ENCODE measurements at regions not wholly inside any gene's neighbourhood (a gene's known extent, or its start where the extent isn't known, plus 50 kb on each side); places are given as distances from the start of the nearest gene placed in this dataset.

GRCh38 chr18:6553234-6553900 lies 138.7 kb upstream of the L3MBTL4 start:
- Histone ChIP-seq H4K5ac (ENCODE audit: insufficient read length, low read depth, low read length) (no peak overlapping the region), H2BK12ac (ENCODE audit: low read depth, low read length) (no peak overlapping the region), H3K4me1 (replicated peaks in 1 of 4; ENCODE audit: control insufficient read depth in 3 of 4, insufficient read depth in 4 of 4, low read length in 3 of 4) (peaks cover 5 to 11% (median 6%) of the 10 kb centered on the region in 4 experiments), H3K4ac (replicated peaks; ENCODE audit: insufficient read length, low read depth, low read length) (no peak overlapping the region), H3K4me3 (ENCODE audit: extremely low read depth in 1 of 4, insufficient read depth in 2 of 4, low read depth in 3 of 4, low read length in 4 of 4) (no peak overlapping the region), H3K27ac (ENCODE audit: low read depth, low read length) (no peak overlapping the region), H4K20me1 (replicated peaks in 1 of 2; ENCODE audit: control insufficient read depth in 1 of 2, insufficient read depth in 2 of 2, low read length in 2 of 2) (no peaks in the 10 kb centered on the region), H2BK120ac (replicated peaks; ENCODE audit: low read depth, low read length) (no peak overlapping the region), H4K91ac (replicated peaks; ENCODE audit: insufficient read length, low read length) (no peak overlapping the region), H3K79me2 (ENCODE audit: control insufficient read depth in 1 of 2, insufficient read depth in 2 of 2, low read length in 2 of 2) (no peaks in the 10 kb centered on the region), H3K79me1 (ENCODE audit: low read depth, low read length) (no peaks in the 10 kb centered on the region), H3K9me3 (ENCODE audit: insufficient read depth in 2 of 2, low read depth in 1 of 2, low read length in 1 of 2) (peaks cover 18 to 20% of the 10 kb centered on the region in 2 experiments), H3K14ac (ENCODE audit: insufficient read length) (no peak overlapping the region), H3K36me3 (ENCODE audit: control insufficient read depth in 2 of 4, insufficient read depth in 4 of 4, low read length in 3 of 4) (peaks cover 0 to 3% (median 0%) of the 10 kb centered on the region in 4 experiments; a peak in 1 of 8 replicates), H2BK5ac (ENCODE audit: low read depth, low read length) (no peak overlapping the region), H2BK20ac (ENCODE audit: low read length) (no peak overlapping the region), H2BK15ac (ENCODE audit: low read length) (no peak overlapping the region), H3K56ac (replicated peaks; ENCODE audit: insufficient read length, low read depth, low read length) (no peak overlapping the region), H2AFZ (ENCODE audit: low read length) (0 out of 2 replicates have a peak overlapping the region, but pooled peaks have one; percentile 18), H4K8ac (ENCODE audit: extremely low read depth, insufficient read depth, low read length) (no peak overlapping the region), H3K23ac (ENCODE audit: insufficient read length) (no peak overlapping the region), H3K4me2 (ENCODE audit: insufficient read depth in 1 of 2, low read depth in 2 of 2, low read length in 2 of 2) (no peak overlapping the region), H3K9ac (replicated peaks in 1 of 4; ENCODE audit: extremely low read depth in 1 of 4, low read depth in 3 of 4, low read length in 3 of 4) (no peak overlapping the region), H3K18ac (ENCODE audit: extremely low read depth, low read length) (no peak overlapping the region), H3K27me3 (replicated peaks in 1 of 4; ENCODE audit: control insufficient read depth in 3 of 4, extremely low read depth in 1 of 4, insufficient read depth in 3 of 4, low read length in 3 of 4) (no peaks in the 10 kb centered on the region; a peak in 1 of 7 replicates), H2AK5ac (ENCODE audit: low read depth, low read length) (no peak overlapping the region), H3K23me2 (ENCODE audit: low read depth, low read length) (no peaks in the 10 kb centered on the region)
- ChIA-PET POLR2A (ENCODE audit: partially characterized antibody) (no interaction called here), CTCF (ENCODE audit: partially characterized antibody) (interaction anchor here (0.6 to 2.2 kb wide), 3 partner anchors 11 to 318 kb away, joined by 3 to 6 read pairs (median 3); no protein-coding TSS in a partner anchor)
- FAIRE-seq (no peak), DNase-seq (ENCODE audit: low read depth in 1 of 2, low spot score in 2 of 2) (no peak)
- WGBS, 2 experiments (ENCODE audit: extremely low coverage in 1 of 2, insufficient coverage in 1 of 2, insufficient read length in 1 of 2, insufficient replicate concordance in 2 of 2, low coverage in 1 of 2, low lambda C conversion rate in 2 of 2, missing lambda C conversion rate in 1 of 2) = 82% methylated on average over 3 of the region's 3 CpGs; no CpG with 5 or more reads in 1 of the 2 experiments
- TF ChIP-seq EP300 (IDR thresholded peaks at IDR 0.05; ENCODE audit: borderline replicate concordance in 1 of 2, low read depth in 2 of 2, low read length in 2 of 2) = no peak
- no peak for TF ChIP-seq KDM1A (IDR thresholded peaks at IDR 0.05; ENCODE audit: borderline replicate concordance, low read length)
- TF ChIP-seq GABPA (IDR thresholded peaks at IDR 0.05; ENCODE audit: borderline replicate concordance, insufficient read depth, low read length) = no peak
- no peak for TF ChIP-seq CTCF (IDR thresholded peaks at IDR 0.05; ENCODE audit: control extremely low read depth in 1 of 3, insufficient read depth in 1 of 3, low read depth in 1 of 3, low read length in 3 of 3)
- no peak for TF ChIP-seq EZH2 (IDR thresholded peaks at IDR 0.05; ENCODE audit: low read depth, low read length, severe bottlenecking)
- no peak for TF ChIP-seq RNF2 (IDR thresholded peaks at IDR 0.05; ENCODE audit: borderline replicate concordance, low read depth, low read length, missing control alignments, poor library complexity, severe bottlenecking)
- TF ChIP-seq ATF2 (IDR thresholded peaks at IDR 0.05; ENCODE audit: low read length) = no peak
